Gastrocnemius medialis (tissue), 4 donors: ENCODE measurements at regions not wholly inside any gene's neighbourhood (a gene's known extent, or its start where the extent isn't known, plus 50 kb on each side); places are given as distances from the start of the nearest gene placed in this dataset.

Source experiments
- ATAC-seq, 2 donors: fragments of 150-250 bp; one replicate each; pipeline ENCODE4 v1.9.1; 2016
- DNase-seq, 2 donors: peaks; one replicate each; pipeline ENCODE4 v3.0.0-alpha.2; 2019
- H3K27ac ChIP-seq, 4 donors: fragments of 200-600 bp; sonication (generic); 1 replicate in 1 of 4; 2 replicates in 3 of 4; pipeline ENCODE4 v1.5.1; 2016 to 2018; ENCODE audit warnings: mild to moderate bottlenecking in 2 of 4, moderate library complexity in 1 of 4
- H3K27me3 ChIP-seq, 3 donors: fragments of 200-600 bp; sonication (generic) in 2 of 3; 1 replicate in 1 of 3; 2 replicates in 2 of 3; pipeline versions ENCODE4 v1.5.1 to v1.6.0; 2016 to 2019; ENCODE audit warnings: mild to moderate bottlenecking in 1 of 3, moderate library complexity in 1 of 3
- H3K36me3 ChIP-seq, 2 donors: fragments of 200-600 bp; sonication (generic) in 1 of 2; one replicate each; pipeline ENCODE4 v1.5.1; 2017 to 2018
- H3K4me1 ChIP-seq, 2 donors: fragments of 200-600 bp; sonication (generic) in 1 of 2; one replicate each; pipeline ENCODE4 v1.5.1; 2016 to 2017; ENCODE audit warnings: mild to moderate bottlenecking in 2 of 2
- H3K4me3 ChIP-seq, 4 donors: fragments of 200-600 bp; sonication (generic) in 3 of 4; 1 replicate in 1 of 4; 2 replicates in 3 of 4; pipeline ENCODE4 v1.5.1; 2016 to 2019; ENCODE audit warnings: mild to moderate bottlenecking in 2 of 4
- H3K9me3 ChIP-seq, 3 donors: fragments of 200-600 bp; sonication (generic) in 2 of 3; 1 replicate in 1 of 3; 2 replicates in 2 of 3; pipeline ENCODE4 v1.5.1; 2016 to 2019
- CTCF ChIP-seq, 5 experiments: fragments of 450-650 bp in 3 of 5; fragments of 200-600 bp in 2 of 5; sonication (generic) in 2 of 5; IDR thresholded peaks in 4 of 5; conservative IDR thresholded peaks in 1 of 5; 1 replicate in 4 of 5; 2 replicates in 1 of 5; pipeline ENCODE4 v1.5.1; 2016 to 2019; ENCODE audit warnings: antibody characterized with exemption in 5 of 5, mild to moderate bottlenecking in 3 of 5, moderate library complexity in 3 of 5
- POLR2A ChIP-seq, 2 donors: fragments of 450-650 bp; IDR thresholded peaks; one replicate each; pipeline ENCODE4 v1.6.1; 2017; ENCODE audit warnings: antibody characterized with exemption in 2 of 2, mild to moderate bottlenecking in 2 of 2, moderate library complexity in 2 of 2
- in situ Hi-C, 4 donors: fragments of 200-750 bp; cut with MboI; loops; one replicate each; pipeline versions ENCODE4 v1.15.0 to v1.8.0; 2017; ENCODE audit warnings: low sequenced_read_pairs in 4 of 4
- intact Hi-C: fragments of 100-400 bp; cut with DNase I; formaldehyde crosslinking; loops from one replicate; pipeline ENCODE4 v1.15.1; 2023; ENCODE audit warnings: low total_unique reads

- in situ Hi-C loops (no loop called here), intact Hi-C loops (no loop called here)
- H3K9me3 ChIP-seq: no peaks in the 10 kb centered on the region
- H3K27ac ChIP-seq: no peak overlapping the region
- DNase-seq: no peak
- TF ChIP-seq POLR2A (IDR thresholded peaks at IDR 0.05) (no peak), CTCF (IDR thresholded peaks at IDR 0.05 in 4 of 5, conservative IDR thresholded peaks at IDR 0.05 in 1 of 5) (no peak)
- H3K27me3 ChIP-seq: no peaks in the 10 kb centered on the region
- H3K36me3 ChIP-seq: no peaks in the 10 kb centered on the region
- no peak for ATAC-seq
- H3K4me3 ChIP-seq: no peak overlapping the region
- no peaks in the 10 kb centered on the region for H3K4me1 ChIP-seq
Observed at GRCh38 chr6:130776287-130776925, 50.8 kb upstream of the SMLR1 start.
